GM23338 (cell line): ENCODE measurements at regions not wholly inside any gene's neighbourhood (a gene's known extent, or its start where the extent isn't known, plus 50 kb on each side); places are given as distances from the start of the nearest gene placed in this dataset.

Source experiments
- ATAC-seq: fragments of 200-7000 bp; cut with Tn5 transposase; 3 replicates; pipeline ENCODE4 v1.9.1; 2020
- DNase-seq: peaks from one replicate; pipeline ENCODE4 v3.0.0-alpha.2; 2015; ENCODE audit warnings: low spot score
- H2AFZ ChIP-seq: fragments of 200-600 bp; sonication (generic); 2 replicates; pipeline ENCODE4 v1.8.0; 2016; ENCODE audit warnings: antibody characterized with exemption, mild to moderate bottlenecking, moderate library complexity
- H3F3A ChIP-seq: fragments of 200-600 bp; sonication (generic); replicated peaks from 2 replicates; pipeline ENCODE4 v1.8.0; 2017; ENCODE audit warnings: antibody characterized with exemption, mixed run types, low read depth
- H3K27ac ChIP-seq: fragments of 200-600 bp; sonication (generic); 2 replicates; pipeline ENCODE4 v1.6.1; 2016; ENCODE audit warnings: low read depth
- H3K27me3 ChIP-seq: fragments of 200-600 bp; sonication (generic); 2 replicates; pipeline ENCODE4 v1.8.0; 2016; ENCODE audit warnings: mild to moderate bottlenecking, mixed run types, moderate library complexity; ENCODE audit not compliant: insufficient read depth
- H3K36me3 ChIP-seq: fragments of 200-600 bp; sonication (generic); 2 replicates; pipeline ENCODE4 v1.8.0; 2016; ENCODE audit warnings: mild to moderate bottlenecking; ENCODE audit not compliant: insufficient read depth
- H3K4me1 ChIP-seq: fragments of 200-600 bp; sonication (generic); 2 replicates; pipeline ENCODE4 v1.8.0; 2016; ENCODE audit warnings: mild to moderate bottlenecking, moderate library complexity; ENCODE audit not compliant: insufficient read depth
- H3K4me2 ChIP-seq: fragments of 200-600 bp; sonication (generic); 2 replicates; pipeline ENCODE4 v1.7.1; 2017; ENCODE audit warnings: mixed run types
- H3K4me3 ChIP-seq: fragments of 200-600 bp; sonication (generic); 2 replicates; pipeline ENCODE4 v1.6.1; 2016; ENCODE audit warnings: mixed run types
- H3K79me2 ChIP-seq: fragments of 200-600 bp; sonication (generic); replicated peaks from 2 replicates; pipeline ENCODE4 v1.8.0; 2017; ENCODE audit warnings: mild to moderate bottlenecking; ENCODE audit not compliant: insufficient read depth
- H3K9me2 ChIP-seq: fragments of 200-600 bp; sonication (generic); 2 replicates; pipeline ENCODE4 v1.8.0; 2017; ENCODE audit not compliant: insufficient read depth
- H4K20me1 ChIP-seq: fragments of 200-600 bp; sonication (generic); replicated peaks from 2 replicates; pipeline ENCODE4 v1.8.0; 2017; ENCODE audit warnings: mild to moderate bottlenecking; ENCODE audit not compliant: insufficient read depth
- H3K27ac Mint-ChIP-seq: 2 replicates; pipeline ENCODE4 v1.8.0; 2020; ENCODE audit warnings: inconsistent platforms, mild to moderate bottlenecking, moderate library complexity, mixed read lengths
- H3K27me3 Mint-ChIP-seq: 3 replicates; pipeline ENCODE4 v1.8.0; 2022; ENCODE audit warnings: low read depth, mild to moderate bottlenecking, moderate library complexity, mixed read lengths, inconsistent platforms; ENCODE audit not compliant: insufficient read depth, poor library complexity
- H3K36me3 Mint-ChIP-seq: 3 replicates; pipeline ENCODE4 v1.8.0; 2021; ENCODE audit warnings: low read depth, mild to moderate bottlenecking, inconsistent platforms, moderate library complexity, mixed read lengths
- H3K4me1 Mint-ChIP-seq: 3 replicates; pipeline ENCODE4 v1.8.0; 2020; ENCODE audit warnings: mild to moderate bottlenecking, inconsistent platforms, mixed read lengths
- H3K4me3 Mint-ChIP-seq: 3 replicates; pipeline ENCODE4 v1.8.0; 2021; ENCODE audit warnings: moderate library complexity, mild to moderate bottlenecking, inconsistent platforms, mixed read lengths
- H3K9me3 Mint-ChIP-seq: 3 replicates; pipeline ENCODE4 v1.8.0; 2020; ENCODE audit warnings: moderate library complexity, mild to moderate bottlenecking, inconsistent platforms, mixed read lengths
- CREB1 ChIP-seq: fragments of 250-450 bp; sonication (Bioruptor Pico); IDR thresholded peaks from 2 replicates; pipeline ENCODE4 v1.5.0; 2020; ENCODE audit warnings: low read depth, mild to moderate bottlenecking, moderate library complexity
- JUNB ChIP-seq: IDR thresholded peaks from one replicate; pipeline ENCODE4 v1.6.1; 2016; ENCODE audit warnings: antibody characterized with exemption; ENCODE audit not compliant: unreplicated experiment
- POLR2AphosphoS5 ChIP-seq: IDR thresholded peaks from 2 replicates; pipeline ENCODE4 v1.6.1; 2016; ENCODE audit warnings: antibody characterized with exemption, low read depth
- TF ChIP-seq, protein P1 (sequence below): fragments of 250-450 bp; sonication (Bioruptor Pico); IDR thresholded peaks from 2 replicates; pipeline ENCODE4 v1.5.0; 2020; ENCODE audit warnings: mild to moderate bottlenecking, moderate library complexity
- TF ChIP-seq, protein P2 (sequence below): IDR thresholded peaks from 2 replicates; pipeline ENCODE4 v1.6.1; 2016; ENCODE audit warnings: antibody characterized with exemption

DNA sequence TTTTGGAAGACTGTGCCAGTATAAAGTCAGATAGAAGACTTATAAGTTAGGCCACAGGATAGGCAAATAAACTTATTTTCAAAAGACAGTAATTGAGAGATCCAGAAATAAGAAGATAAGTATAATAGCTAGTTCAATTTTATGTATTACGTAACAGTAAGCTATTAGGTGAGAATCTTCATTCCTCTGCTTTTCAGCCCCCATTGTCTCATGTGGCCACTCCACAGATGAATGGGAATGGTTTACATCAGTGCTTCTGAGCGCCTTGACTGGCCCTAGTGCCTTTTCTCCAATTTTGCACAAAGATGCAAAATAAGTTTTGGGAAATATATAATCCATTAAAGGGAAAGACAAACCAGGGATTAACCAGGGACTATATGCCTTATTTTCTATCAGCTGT, 550.5 kb downstream of the MMUT start (continued):
- TF ChIP-seq, protein P1, sequence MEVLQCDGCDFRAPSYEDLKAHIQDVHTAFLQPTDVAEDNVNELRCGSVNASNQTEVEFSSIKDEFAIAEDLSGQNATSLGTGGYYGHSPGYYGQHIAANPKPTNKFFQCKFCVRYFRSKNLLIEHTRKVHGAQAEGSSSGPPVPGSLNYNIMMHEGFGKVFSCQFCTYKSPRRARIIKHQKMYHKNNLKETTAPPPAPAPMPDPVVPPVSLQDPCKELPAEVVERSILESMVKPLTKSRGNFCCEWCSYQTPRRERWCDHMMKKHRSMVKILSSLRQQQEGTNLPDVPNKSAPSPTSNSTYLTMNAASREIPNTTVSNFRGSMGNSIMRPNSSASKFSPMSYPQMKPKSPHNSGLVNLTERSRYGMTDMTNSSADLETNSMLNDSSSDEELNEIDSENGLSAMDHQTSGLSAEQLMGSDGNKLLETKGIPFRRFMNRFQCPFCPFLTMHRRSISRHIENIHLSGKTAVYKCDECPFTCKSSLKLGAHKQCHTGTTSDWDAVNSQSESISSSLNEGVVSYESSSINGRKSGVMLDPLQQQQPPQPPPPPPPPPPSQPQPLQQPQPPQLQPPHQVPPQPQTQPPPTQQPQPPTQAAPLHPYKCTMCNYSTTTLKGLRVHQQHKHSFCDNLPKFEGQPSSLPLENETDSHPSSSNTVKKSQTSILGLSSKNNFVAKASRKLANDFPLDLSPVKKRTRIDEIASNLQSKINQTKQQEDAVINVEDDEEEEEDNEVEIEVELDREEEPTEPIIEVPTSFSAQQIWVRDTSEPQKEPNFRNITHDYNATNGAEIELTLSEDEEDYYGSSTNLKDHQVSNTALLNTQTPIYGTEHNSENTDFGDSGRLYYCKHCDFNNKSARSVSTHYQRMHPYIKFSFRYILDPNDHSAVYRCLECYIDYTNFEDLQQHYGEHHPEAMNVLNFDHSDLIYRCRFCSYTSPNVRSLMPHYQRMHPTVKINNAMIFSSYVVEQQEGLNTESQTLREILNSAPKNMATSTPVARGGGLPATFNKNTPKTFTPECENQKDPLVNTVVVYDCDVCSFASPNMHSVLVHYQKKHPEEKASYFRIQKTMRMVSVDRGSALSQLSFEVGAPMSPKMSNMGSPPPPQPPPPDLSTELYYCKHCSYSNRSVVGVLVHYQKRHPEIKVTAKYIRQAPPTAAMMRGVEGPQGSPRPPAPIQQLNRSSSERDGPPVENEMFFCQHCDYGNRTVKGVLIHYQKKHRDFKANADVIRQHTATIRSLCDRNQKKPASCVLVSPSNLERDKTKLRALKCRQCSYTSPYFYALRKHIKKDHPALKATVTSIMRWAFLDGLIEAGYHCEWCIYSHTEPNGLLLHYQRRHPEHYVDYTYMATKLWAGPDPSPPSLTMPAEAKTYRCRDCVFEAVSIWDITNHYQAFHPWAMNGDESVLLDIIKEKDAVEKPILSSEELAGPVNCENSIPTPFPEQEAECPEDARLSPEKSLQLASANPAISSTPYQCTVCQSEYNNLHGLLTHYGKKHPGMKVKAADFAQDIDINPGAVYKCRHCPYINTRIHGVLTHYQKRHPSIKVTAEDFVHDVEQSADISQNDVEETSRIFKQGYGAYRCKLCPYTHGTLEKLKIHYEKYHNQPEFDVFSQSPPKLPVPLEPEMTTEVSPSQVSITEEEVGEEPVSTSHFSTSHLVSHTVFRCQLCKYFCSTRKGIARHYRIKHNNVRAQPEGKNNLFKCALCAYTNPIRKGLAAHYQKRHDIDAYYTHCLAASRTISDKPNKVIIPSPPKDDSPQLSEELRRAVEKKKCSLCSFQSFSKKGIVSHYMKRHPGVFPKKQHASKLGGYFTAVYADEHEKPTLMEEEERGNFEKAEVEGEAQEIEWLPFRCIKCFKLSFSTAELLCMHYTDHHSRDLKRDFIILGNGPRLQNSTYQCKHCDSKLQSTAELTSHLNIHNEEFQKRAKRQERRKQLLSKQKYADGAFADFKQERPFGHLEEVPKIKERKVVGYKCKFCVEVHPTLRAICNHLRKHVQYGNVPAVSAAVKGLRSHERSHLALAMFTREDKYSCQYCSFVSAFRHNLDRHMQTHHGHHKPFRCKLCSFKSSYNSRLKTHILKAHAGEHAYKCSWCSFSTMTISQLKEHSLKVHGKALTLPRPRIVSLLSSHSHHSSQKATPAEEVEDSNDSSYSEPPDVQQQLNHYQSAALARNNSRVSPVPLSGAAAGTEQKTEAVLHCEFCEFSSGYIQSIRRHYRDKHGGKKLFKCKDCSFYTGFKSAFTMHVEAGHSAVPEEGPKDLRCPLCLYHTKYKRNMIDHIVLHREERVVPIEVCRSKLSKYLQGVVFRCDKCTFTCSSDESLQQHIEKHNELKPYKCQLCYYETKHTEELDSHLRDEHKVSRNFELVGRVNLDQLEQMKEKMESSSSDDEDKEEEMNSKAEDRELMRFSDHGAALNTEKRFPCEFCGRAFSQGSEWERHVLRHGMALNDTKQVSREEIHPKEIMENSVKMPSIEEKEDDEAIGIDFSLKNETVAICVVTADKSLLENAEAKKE (CRISPR knock-in tag) = no peak
- TF ChIP-seq POLR2AphosphoS5 = no peak

DNA sequence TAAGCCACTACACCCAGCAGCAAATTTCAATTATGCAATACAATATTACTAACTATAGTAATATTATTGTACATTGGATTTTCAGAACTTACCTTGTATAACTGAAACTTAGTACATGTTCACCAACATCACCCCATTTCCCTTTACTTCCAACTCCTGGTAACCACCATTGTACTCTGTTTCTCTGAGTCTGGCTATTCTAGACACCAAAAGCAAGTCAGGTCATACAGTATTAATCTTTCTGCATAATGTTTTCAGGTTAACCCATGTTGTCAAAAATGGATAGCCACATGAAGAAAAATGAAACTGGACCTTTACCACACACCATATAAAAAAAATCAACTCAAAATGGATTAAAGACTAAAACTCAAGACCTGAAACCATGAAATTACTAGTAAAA, 558.2 kb downstream of the MMUT start:
- Mint-ChIP-seq H3K4me1 (no peaks in the 10 kb centered on the region), H3K4me3 (no peak overlapping the region), H3K36me3 (no peaks in the 10 kb centered on the region), H3K27me3 (no peaks in the 10 kb centered on the region), H3K9me3 (no peaks in the 10 kb centered on the region), H3K27ac (no peak overlapping the region)
- no peaks in the 10 kb centered on the region for H3K27me3 ChIP-seq
- no peak for DNase-seq
- no peak for ATAC-seq
- H4K20me1 ChIP-seq = no peaks in the 10 kb centered on the region
- H3K4me3 ChIP-seq = no peak overlapping the region
- H2AFZ ChIP-seq = no peak overlapping the region
- H3K4me1 ChIP-seq = no peaks in the 10 kb centered on the region
- no peaks in the 10 kb centered on the region for H3K36me3 ChIP-seq
- no peak overlapping the region for H3K4me2 ChIP-seq
- no peaks in the 10 kb centered on the region for H3F3A ChIP-seq
- no peaks in the 10 kb centered on the region for H3K9me2 ChIP-seq
- TF ChIP-seq, protein P2, sequence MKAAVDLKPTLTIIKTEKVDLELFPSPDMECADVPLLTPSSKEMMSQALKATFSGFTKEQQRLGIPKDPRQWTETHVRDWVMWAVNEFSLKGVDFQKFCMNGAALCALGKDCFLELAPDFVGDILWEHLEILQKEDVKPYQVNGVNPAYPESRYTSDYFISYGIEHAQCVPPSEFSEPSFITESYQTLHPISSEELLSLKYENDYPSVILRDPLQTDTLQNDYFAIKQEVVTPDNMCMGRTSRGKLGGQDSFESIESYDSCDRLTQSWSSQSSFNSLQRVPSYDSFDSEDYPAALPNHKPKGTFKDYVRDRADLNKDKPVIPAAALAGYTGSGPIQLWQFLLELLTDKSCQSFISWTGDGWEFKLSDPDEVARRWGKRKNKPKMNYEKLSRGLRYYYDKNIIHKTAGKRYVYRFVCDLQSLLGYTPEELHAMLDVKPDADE = no peak
- TF ChIP-seq CREB1 = no peak
- TF ChIP-seq POLR2AphosphoS5 = no peak
- no peak for TF ChIP-seq JUNB
- H3K27ac ChIP-seq = no peak overlapping the region
- H3K79me2 ChIP-seq = no peaks in the 10 kb centered on the region
